ENCODE measurements at regions not wholly inside any gene's neighbourhood (a gene's known extent, or its start where the extent isn't known, plus 50 kb on each side); places are given as distances from the start of the nearest gene placed in this dataset.
"Not testable (repeated sequence)": the region's sequence is repeated elsewhere in the genome, so short reads cannot be mapped to it uniquely, and the experiment has no call there.

DNA sequence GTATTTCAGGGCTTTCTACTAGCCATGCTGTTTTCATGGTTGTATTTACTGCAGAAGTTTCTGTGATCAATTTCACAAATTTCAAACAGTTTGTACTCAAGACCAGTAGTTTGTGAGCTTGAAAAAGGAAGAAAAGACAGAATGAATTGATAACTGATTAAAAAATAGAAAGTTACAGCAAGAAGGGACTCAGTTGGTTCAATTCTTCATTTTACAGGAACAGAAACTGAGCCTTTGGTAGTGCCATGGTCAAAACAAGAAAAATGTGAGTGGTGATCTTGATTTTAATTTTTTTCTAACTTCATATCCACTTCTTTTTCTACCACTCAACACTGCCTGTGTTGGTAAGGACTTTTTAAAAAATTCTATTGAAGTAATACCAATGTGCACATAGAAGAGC, 206.6 kb upstream of the NREP start:
- no peak for ATAC-seq (replicated peaks in 6 of 8)
- Histone ChIP-seq H3K4me3 (no peak overlapping the region), H3K4me1 (replicated peaks in 1 of 2) (no peaks in the 10 kb centered on the region), H3K27ac (no peak overlapping the region)
- in situ Hi-C loops (cut with MboI; ENCODE audit: low pct_unique_long_range_greater_than_20kb in 2 of 9, low sequenced_read_pairs in 9 of 9, unreplicated experiment in 9 of 9) = no loop called here

DNA sequence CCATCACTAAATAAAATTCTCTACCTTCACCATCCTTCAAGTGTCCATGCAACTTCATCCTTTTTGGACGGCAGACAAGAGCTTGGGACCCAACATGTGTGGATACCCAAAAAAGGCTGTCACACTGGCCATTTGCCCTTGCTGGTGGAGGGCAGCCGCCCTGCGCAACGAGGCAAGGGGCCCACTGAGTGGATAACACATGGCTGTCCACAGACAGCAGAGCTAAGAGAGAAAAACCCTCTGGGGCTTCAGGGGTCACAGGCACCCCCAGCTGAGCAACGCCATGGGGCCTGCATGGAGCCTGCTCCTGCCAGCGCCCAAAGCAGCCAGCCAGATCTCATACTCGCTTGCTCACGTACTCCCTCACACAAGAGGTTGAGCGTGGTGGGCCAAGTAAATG, 205.9 kb upstream of the NREP start:
- H3K4me1 ChIP-seq (replicated peaks in 1 of 2) = no peaks in the 10 kb centered on the region
- 82 to 100% (median 92%) methylated on average over 1 to 6 of the region's 9 CpGs; no CpG with 5 or more reads in 3 of the 10 experiments for WGBS, 10 experiments
- no peak overlapping the region for H3K27ac ChIP-seq
- H3K4me3 ChIP-seq = no peak overlapping the region
- in situ Hi-C loops (cut with MboI; ENCODE audit: low pct_unique_long_range_greater_than_20kb in 2 of 9, low sequenced_read_pairs in 9 of 9, unreplicated experiment in 9 of 9) = no loop called here
- ATAC-seq (replicated peaks in 6 of 8) = no peak

DNA sequence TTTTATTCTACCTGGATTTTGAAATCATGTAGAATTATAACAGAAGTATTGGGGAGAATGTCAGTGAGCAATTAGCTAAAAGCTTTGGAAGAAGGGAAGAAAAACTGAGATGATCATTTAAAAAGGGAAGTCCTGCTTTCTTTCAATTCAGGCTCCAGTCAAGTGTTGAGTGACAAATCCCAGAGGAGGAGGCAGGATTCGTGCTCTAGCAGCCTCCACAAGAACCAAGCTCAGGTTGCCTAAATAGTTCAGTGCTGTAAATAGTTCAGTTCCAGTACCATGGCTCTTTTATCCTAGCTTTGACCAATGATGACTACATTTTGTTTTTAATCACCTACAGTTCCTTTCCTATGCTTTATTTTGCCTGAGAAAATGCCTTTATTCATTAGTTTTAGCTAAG, 204.9 kb upstream of the NREP start:
- H3K27ac ChIP-seq = no peak overlapping the region
- H3K4me1 ChIP-seq (replicated peaks in 1 of 2) = no peaks in the 10 kb centered on the region
- no peak for ATAC-seq (replicated peaks in 6 of 8)
- in situ Hi-C loops (cut with MboI; ENCODE audit: low pct_unique_long_range_greater_than_20kb in 2 of 9, low sequenced_read_pairs in 9 of 9, unreplicated experiment in 9 of 9) = no loop called here
- WGBS, 10 experiments = 0 to 88% (median 41%) methylated on average over 1 of the region's 1 CpG; no CpG with 5 or more reads in 4 of the 10 experiments
- no peak overlapping the region for H3K4me3 ChIP-seq

DNA sequence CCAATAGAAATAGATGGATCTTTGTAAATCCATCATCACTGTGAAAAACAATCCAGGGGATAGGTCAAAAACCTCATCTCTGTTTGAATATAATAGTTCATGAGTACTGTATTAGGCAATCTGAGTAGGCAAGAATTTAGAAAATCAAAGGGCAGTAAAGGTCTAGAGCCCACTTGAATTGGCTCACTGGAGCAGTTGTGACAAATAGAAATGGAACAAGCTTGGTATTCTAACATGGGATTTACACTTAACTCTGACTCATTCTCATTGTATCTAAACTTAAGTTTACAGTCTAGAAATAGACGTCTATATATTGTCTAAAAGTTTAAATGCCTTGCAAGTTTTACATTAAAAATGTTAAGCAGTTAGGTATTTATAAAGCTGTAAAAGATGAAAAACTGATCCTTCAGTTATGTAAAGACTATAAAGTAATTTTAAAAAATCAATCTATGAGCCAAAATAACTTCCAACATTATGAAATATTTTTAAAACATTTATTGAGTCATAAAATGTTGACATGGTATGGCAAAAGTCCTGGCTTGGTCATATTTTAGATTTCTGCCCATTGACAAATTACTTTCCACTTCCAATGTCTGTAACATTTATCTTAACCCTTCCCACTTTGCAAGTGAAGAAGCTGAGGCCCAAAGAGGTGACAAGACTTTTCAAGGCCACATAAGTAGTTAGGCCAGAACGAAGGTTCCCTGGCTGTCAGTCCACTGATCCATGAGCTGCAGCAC, 203.7 kb upstream of the NREP start:
- no peak for ATAC-seq (replicated peaks in 6 of 8)
- in situ Hi-C loops (cut with MboI; ENCODE audit: low pct_unique_long_range_greater_than_20kb in 2 of 9, low sequenced_read_pairs in 9 of 9, unreplicated experiment in 9 of 9) = no loop called here
- no peak overlapping the region for H3K27ac ChIP-seq

DNA sequence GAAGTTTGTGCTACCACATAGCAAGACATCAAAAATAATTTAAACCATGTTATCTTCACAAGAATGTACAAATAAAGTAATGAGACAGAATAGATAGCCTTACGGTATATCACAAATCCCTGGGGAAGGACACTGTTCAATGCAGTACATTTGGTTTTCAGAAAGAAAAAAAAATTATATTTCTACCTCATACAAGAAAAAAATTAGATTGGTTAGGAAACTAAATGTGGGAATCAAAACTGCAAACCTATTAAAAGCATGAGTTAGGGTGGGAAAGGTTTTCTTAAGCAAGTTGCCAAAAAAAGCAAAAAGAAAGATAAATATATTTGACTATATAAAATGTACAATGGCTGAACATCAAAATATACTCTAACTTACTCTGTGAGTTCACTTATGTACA, 201.9 kb upstream of the NREP start:
- H3K27ac ChIP-seq = no peak overlapping the region
- in situ Hi-C loops (cut with MboI; ENCODE audit: low pct_unique_long_range_greater_than_20kb in 2 of 9, low sequenced_read_pairs in 9 of 9, unreplicated experiment in 9 of 9) = no loop called here
- 42 to 100% (median 96%) methylated on average over 1 of the region's 1 CpG for WGBS, 10 experiments
- no peaks in the 10 kb centered on the region for H3K4me1 ChIP-seq (replicated peaks in 1 of 2)
- ATAC-seq (replicated peaks in 6 of 8) = no peak
- no peak overlapping the region for H3K4me3 ChIP-seq

More for the DNA sequence above, 203.7 kb upstream of the NREP start:
- H3K4me1 ChIP-seq (replicated peaks in 1 of 2) = no peaks in the 10 kb centered on the region
- H3K4me3 ChIP-seq = no peak overlapping the region
- WGBS, 10 experiments = 5 to 89% (median 55%) methylated on average over 1 to 2 of the region's 2 CpGs; no CpG with 5 or more reads in 2 of the 10 experiments

DNA sequence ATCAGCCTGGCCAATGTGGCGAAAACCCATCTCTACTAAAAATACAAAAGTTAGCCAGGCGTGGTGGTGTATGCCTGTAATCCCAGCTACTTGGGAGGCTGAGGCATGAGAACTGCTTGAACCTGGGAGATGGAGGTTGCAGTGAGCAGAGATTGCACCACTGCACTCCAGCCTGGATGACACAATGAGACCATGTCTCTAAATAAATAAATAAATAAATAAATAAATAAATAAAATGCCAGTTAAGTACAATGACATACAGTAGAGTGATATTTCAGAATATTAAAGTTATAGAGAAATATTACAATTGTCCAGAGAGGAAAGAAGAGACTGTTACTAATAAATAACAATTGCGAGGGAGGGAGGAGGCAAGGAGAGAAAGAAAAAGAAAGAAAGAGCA, 199.8 kb upstream of the NREP start:
- H3K4me1 ChIP-seq (replicated peaks in 1 of 2); in situ Hi-C loops (cut with MboI; ENCODE audit: low pct_unique_long_range_greater_than_20kb in 2 of 9, low sequenced_read_pairs in 9 of 9, unreplicated experiment in 9 of 9); H3K27ac ChIP-seq; H3K4me3 ChIP-seq; ATAC-seq (replicated peaks in 6 of 8): not testable (repeated sequence)
- 67 to 100% (median 96%) methylated on average over 1 to 3 of the region's 3 CpGs; no CpG with 5 or more reads in 1 of the 10 experiments for WGBS, 10 experiments

DNA sequence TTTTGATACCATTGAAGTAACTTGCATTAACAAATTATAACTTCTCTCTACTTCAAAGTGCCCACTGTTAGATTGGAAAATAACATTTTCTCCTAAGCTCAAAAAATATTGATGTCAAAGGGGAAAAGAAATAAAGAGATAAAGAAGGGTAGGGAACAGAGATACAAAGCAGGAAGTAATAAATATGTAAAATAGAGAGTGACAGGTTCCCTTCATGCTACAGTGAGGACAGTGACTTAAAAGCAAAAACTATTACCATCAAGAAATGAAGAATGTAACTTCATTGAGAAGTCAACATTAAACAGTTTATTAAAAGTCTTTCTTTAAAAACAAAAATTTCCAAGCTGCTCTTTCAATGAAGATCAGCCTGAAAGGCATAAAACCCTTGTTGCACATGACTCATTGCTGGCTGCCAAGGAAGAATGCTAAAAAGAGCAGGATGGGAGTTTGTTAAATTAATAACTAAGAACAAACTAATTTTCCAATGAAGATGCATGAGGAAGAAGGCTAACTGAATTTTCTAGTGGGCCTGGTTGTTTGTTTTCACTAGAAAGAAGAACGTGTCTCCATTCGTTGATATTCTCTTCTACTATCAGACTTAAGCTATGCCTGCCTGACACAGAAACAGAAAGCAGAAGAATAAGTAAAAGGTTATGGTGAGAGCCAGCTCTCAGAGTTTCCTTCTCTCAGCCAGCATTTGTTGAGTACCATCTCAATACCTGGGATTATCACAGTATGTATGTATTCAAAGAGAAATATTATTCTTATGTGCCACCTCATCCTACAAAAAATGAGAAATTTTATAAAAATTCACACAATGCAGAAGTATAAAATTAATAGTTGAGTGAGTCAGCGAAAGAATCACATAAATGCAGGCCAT, 197.8 kb upstream of the NREP start:
- WGBS, 10 experiments = 21 to 100% (median 80%) methylated on average over 2 to 3 of the region's 3 CpGs
- in situ Hi-C loops (cut with MboI; ENCODE audit: low pct_unique_long_range_greater_than_20kb in 2 of 9, low sequenced_read_pairs in 9 of 9, unreplicated experiment in 9 of 9) = no loop called here
- Histone ChIP-seq H3K4me3 (no peak overlapping the region), H3K4me1 (replicated peaks in 1 of 2) (no peaks in the 10 kb centered on the region), H3K27ac (no peak overlapping the region)
- peak in 2 of 8 experiments; percentile 28 to 48 for ATAC-seq (replicated peaks in 6 of 8)

DNA sequence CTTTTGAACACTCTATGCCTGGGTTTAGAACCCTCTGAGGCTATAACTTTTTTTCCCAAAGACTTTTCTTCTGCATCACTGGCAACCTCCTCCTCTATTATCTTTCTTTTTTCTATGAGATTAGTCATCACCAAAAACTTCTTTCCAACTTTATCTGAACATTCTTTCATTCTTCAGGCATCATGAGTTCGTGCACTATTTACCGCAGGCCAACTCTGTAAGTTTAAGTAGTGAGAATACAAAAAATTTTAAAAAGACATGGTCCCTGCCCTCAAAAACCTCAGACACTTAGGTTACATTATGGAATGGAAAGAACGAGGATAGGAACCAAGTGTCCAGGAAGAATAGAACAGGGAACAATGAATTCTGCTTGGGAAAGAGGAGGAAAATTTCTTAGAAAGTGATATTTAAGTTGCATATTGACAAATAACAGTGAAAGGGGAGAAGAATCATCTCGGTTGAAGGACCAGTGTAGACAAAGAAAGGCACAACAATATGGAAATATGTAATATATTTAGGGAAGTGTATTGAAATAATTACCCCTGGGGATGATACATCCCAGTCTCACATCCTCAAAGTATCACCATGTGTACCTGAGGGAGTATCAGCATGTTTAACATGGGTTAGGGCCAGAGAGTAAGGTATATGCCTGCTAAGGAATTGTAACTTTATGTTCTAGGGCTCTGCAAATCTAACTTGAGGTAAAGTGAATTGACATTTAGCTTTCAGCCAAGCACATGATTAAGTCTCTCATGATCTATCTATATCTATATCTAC, 196.5 kb upstream of the NREP start:
- H3K27ac ChIP-seq = no peak overlapping the region
- 27 to 92% (median 76%) methylated on average over 2 to 4 of the region's 4 CpGs for WGBS, 10 experiments
- H3K4me1 ChIP-seq (replicated peaks in 1 of 2) = no peaks in the 10 kb centered on the region
- no peak for ATAC-seq (replicated peaks in 6 of 8)
- H3K4me3 ChIP-seq = no peak overlapping the region
- in situ Hi-C loops (cut with MboI; ENCODE audit: low pct_unique_long_range_greater_than_20kb in 2 of 9, low sequenced_read_pairs in 9 of 9, unreplicated experiment in 9 of 9) = no loop called here

DNA sequence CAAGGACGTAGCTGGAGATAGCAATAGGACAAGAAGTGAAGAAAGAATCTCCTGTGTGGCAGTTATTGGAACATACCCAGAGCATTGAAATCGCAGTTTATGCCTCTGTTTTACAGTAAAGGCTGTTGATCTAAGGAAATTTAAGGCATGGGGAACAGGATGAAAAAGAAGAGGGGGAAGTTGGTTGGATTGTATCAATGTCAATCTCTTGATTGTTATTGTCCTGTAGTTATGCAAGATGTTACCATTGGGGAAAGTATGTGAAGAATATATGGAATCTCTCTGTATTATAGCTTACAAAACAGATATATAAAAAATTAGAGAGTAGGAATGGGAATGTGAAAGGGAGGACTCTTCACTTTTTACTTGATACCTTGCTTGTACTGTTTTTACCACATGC, 195.6 kb upstream of the NREP start:
- in situ Hi-C loops (cut with MboI; ENCODE audit: low pct_unique_long_range_greater_than_20kb in 2 of 9, low sequenced_read_pairs in 9 of 9, unreplicated experiment in 9 of 9) = no loop called here
- ATAC-seq (replicated peaks in 6 of 8) = no peak
- H3K4me3 ChIP-seq = no peak overlapping the region
- H3K4me1 ChIP-seq (replicated peaks in 1 of 2) = no peaks in the 10 kb centered on the region
- WGBS, 10 experiments = 47 to 100% (median 73%) methylated on average over 1 to 2 of the region's 2 CpGs; no CpG with 5 or more reads in 1 of the 10 experiments
- no peak overlapping the region for H3K27ac ChIP-seq

DNA sequence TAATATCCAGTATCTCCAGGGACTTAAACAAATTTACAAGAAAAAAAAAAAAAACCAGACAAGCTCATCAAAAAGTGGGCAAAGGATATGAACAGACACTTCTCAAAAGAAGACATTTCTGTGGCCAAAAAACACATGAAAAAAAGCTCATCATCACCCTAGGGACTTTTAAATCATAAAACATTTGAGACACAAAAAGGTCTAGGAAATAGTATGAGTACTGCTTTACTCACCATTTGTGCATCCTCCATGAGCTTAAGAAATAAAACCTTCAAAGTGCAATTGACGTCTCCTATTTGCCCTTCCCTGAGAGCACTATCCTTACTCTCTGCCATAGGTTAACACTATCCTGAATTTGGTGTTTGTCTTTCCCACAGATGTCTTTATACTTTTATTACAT, 193.7 kb upstream of the NREP start:
- Histone ChIP-seq H3K4me1 (replicated peaks in 1 of 2) (no peaks in the 10 kb centered on the region), H3K27ac (no peak overlapping the region), H3K4me3 (no peak overlapping the region)
- WGBS, 10 experiments = 0 to 100% (median 49%) methylated on average over 1 of the region's 1 CpG; no CpG with 5 or more reads in 4 of the 10 experiments
- in situ Hi-C loops (cut with MboI; ENCODE audit: low pct_unique_long_range_greater_than_20kb in 2 of 9, low sequenced_read_pairs in 9 of 9, unreplicated experiment in 9 of 9) = no loop called here
- ATAC-seq (replicated peaks in 6 of 8) = no peak

DNA sequence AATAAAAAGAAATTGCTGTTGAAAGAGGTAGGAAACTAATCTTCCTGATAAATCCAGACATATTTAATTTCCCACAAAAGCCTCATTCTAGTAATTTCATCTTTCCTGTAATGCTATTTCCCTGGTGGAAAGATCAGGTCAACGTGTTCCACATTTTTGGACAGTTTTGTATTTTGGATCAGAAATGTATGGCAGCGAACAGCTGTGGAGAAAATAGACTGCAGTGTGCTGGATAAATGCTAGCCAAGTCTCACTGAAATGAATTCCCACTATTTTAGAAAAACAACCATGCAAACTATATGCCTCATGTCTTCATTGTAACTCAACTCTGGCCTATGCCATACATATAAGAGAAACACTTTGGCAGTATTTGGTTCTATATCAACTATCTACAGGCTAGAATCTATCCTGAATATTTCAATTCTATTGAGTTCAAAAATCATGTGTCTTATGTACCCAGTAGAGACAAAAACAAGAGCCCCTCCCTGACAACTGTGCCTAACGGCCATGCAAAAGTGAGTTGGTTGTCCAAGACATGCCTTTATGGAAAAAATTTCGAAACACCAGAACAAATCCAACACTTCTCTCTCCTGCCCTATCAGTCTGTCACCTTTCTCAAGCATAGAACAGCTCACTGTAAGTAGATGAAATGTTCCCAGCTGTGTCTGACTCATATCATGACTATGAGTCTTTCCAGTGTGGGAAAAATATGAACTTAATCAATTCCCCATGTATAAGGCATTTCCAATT, 191.3 kb upstream of the NREP start:
- whole genome bisulfite sequencing, 10 experiments = 5 to 88% (median 67%) methylated on average over 2 to 4 of the region's 4 CpGs; no CpG with 5 or more reads in 1 of the 10 experiments
- ATAC-seq (replicated peaks in 6 of 8) = peak in 5 of 8 experiments; percentile 48 to 99 (median 70)
- Histone ChIP-seq H3K4me1 (replicated peaks in 1 of 2) (no peaks in the 10 kb centered on the region), H3K27ac (no peak overlapping the region), H3K4me3 (no peak overlapping the region)
- in situ Hi-C loops (cut with MboI; ENCODE audit: low pct_unique_long_range_greater_than_20kb in 2 of 9, low sequenced_read_pairs in 9 of 9, unreplicated experiment in 9 of 9) = no loop called here

DNA sequence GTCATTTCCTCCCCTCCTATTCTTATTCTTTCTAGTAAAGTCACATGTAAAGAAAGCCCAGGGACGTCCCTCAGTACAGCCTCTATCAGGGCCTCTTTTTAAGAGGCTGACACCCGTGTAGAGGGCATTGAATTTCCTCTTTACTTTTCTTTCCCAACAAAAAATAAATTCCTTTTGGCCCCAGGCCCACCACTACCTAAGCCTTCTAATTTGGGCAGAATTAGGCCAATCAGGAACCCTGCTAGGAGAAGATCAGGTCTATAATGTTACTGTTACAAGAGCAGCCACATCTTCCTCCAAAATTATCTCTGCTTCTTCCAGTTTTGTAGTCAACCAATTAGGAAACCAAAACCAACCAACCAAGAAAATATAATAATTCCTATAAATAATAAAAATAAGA, 189.6 kb upstream of the NREP start:
- no peak for ATAC-seq (replicated peaks in 6 of 8)
- no peak overlapping the region for H3K4me3 ChIP-seq
- in situ Hi-C loops (cut with MboI; ENCODE audit: low pct_unique_long_range_greater_than_20kb in 2 of 9, low sequenced_read_pairs in 9 of 9, unreplicated experiment in 9 of 9) = no loop called here
- WGBS, 10 experiments = 31 to 67% (median 53%) methylated on average over 1 to 2 of the region's 2 CpGs; no CpG with 5 or more reads in 3 of the 10 experiments
- no peaks in the 10 kb centered on the region for H3K4me1 ChIP-seq (replicated peaks in 1 of 2)
- no peak overlapping the region for H3K27ac ChIP-seq
